ENCODE measurements at regions not wholly inside any gene's neighbourhood (a gene's known extent, or its start where the extent isn't known, plus 50 kb on each side); places are given as distances from the start of the nearest gene placed in this dataset.
A peak's percentile ranks its signal among the peaks of the same experiment; 100 is the strongest.

DNA sequence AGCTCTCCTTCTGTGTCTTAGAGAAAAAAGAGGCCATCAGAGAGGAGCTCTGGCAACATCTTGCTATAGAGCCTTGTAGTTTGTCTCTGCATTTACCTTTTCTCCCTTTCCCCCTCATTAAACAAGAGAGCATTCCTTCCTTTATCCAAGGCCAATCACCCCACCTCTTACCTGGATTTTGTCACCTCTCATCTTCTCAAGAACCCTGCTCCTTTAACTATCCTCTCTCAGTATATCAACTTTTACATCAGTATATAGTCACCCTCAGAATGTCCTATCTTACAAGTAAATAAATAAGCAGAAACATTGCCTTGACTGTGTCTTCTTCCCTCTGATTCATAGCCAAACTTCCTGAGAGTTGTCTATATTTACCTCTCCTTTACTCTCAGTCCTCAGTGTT lies 105.0 kb upstream of the SLC38A2 start:
- TF ChIP-seq BHLHE40 (IDR thresholded peaks at IDR 0.05; ENCODE audit: low read depth, low read length), result no peak
- TF ChIP-seq CEBPB (IDR thresholded peaks at IDR 0.05; ENCODE audit: low read depth, low read length), result no peak
- TF ChIP-seq MAFK (IDR thresholded peaks at IDR 0.05; ENCODE audit: low read depth, low read length), result no peak
- TF ChIP-seq, protein P1, sequence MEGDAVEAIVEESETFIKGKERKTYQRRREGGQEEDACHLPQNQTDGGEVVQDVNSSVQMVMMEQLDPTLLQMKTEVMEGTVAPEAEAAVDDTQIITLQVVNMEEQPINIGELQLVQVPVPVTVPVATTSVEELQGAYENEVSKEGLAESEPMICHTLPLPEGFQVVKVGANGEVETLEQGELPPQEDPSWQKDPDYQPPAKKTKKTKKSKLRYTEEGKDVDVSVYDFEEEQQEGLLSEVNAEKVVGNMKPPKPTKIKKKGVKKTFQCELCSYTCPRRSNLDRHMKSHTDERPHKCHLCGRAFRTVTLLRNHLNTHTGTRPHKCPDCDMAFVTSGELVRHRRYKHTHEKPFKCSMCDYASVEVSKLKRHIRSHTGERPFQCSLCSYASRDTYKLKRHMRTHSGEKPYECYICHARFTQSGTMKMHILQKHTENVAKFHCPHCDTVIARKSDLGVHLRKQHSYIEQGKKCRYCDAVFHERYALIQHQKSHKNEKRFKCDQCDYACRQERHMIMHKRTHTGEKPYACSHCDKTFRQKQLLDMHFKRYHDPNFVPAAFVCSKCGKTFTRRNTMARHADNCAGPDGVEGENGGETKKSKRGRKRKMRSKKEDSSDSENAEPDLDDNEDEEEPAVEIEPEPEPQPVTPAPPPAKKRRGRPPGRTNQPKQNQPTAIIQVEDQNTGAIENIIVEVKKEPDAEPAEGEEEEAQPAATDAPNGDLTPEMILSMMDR (conservative IDR thresholded peaks at IDR 0.05; ENCODE audit: low read depth, low read length), result no peak
- TF ChIP-seq, protein P2, sequence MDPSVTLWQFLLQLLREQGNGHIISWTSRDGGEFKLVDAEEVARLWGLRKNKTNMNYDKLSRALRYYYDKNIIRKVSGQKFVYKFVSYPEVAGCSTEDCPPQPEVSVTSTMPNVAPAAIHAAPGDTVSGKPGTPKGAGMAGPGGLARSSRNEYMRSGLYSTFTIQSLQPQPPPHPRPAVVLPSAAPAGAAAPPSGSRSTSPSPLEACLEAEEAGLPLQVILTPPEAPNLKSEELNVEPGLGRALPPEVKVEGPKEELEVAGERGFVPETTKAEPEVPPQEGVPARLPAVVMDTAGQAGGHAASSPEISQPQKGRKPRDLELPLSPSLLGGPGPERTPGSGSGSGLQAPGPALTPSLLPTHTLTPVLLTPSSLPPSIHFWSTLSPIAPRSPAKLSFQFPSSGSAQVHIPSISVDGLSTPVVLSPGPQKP (IDR thresholded peaks at IDR 0.05; ENCODE audit: borderline replicate concordance, low read depth, low read length), result no peak
- no peak for TF ChIP-seq NFE2L2 (IDR thresholded peaks at IDR 0.05; ENCODE audit: low read depth, low read length)
- no peak for TF ChIP-seq RCOR1 (IDR thresholded peaks at IDR 0.05; ENCODE audit: insufficient replicate concordance, low read length)
- TF ChIP-seq MXI1 (IDR thresholded peaks at IDR 0.05; ENCODE audit: borderline replicate concordance, low read depth, low read length), result no peak
- no peak for TF ChIP-seq CHD1 (IDR thresholded peaks at IDR 0.05; ENCODE audit: low read depth, low read length)
- TF ChIP-seq USF2 (IDR thresholded peaks at IDR 0.05; ENCODE audit: low read depth, low read length), result no peak
- TF ChIP-seq MAZ (IDR thresholded peaks at IDR 0.05; ENCODE audit: borderline replicate concordance, low read depth, low read length), result no peak
- TF ChIP-seq RAD21 (IDR thresholded peaks at IDR 0.05; ENCODE audit: low read length), result no peak
- TF ChIP-seq FOS (IDR thresholded peaks at IDR 0.05; ENCODE audit: low read depth, low read length), result no peak
- TF ChIP-seq POLR2A (IDR thresholded peaks at IDR 0.05; ENCODE audit: low read depth, low read length), result no peak
- no peak for TF ChIP-seq SMC3 (IDR thresholded peaks at IDR 0.05; ENCODE audit: low read depth, low read length)
- TF ChIP-seq RFX5 (IDR thresholded peaks at IDR 0.05; ENCODE audit: low read depth, low read length), result no peak
- in situ Hi-C loops (cut with MboI; ENCODE audit: low sequenced_read_pairs), result no loop called here
- H4K20me1 ChIP-seq (ENCODE audit: insufficient read depth, low read length), result no peaks in the 10 kb centered on the region
- no TSS peak for BruUV-seq (replicated peaks)
- H3K9ac ChIP-seq (ENCODE audit: low read depth, low read length), result no peak overlapping the region; the same call in 1 of the 2 replicates
- H3K27me3 ChIP-seq (ENCODE audit: control insufficient read depth, insufficient read depth, low read length), result no peaks in the 10 kb centered on the region
- peak; percentile 25; the same call in 1 of the 2 replicates for ATAC-seq (ENCODE audit: low read depth)
- no peaks in the 10 kb centered on the region for H3K36me3 ChIP-seq (ENCODE audit: control insufficient read depth, insufficient read depth, low read length)
- peak overlapping the region; percentile 91 for H3K18ac ChIP-seq (ENCODE audit: low read depth, low read length)
- peak overlapping the region; percentile 96 for H4K91ac ChIP-seq (ENCODE audit: insufficient read depth, low read depth, low read length)
- H3K9me1 ChIP-seq (ENCODE audit: insufficient read depth, low read length), result no peaks in the 10 kb centered on the region
- peak overlapping the region; percentile 86 for H4K5ac ChIP-seq (ENCODE audit: low read depth, low read length)
- H2BK15ac ChIP-seq (ENCODE audit: low read depth, low read length), result peak overlapping the region; percentile 87; the same call in 1 of the 3 replicates
- H3K4me2 ChIP-seq (ENCODE audit: low read depth, low read length), result peak overlapping the region; percentile 56; the same call in 1 of the 2 replicates
- peaks cover 12% of the 10 kb centered on the region for H3K4me1 ChIP-seq (ENCODE audit: control insufficient read depth, insufficient read depth, low read length)
- peak overlapping the region; percentile 83 for H2BK5ac ChIP-seq (ENCODE audit: low read depth, low read length, poor library complexity, severe bottlenecking)
- peak overlapping the region; percentile 61; the same call in 1 of the 2 replicates for H3K23ac ChIP-seq (ENCODE audit: low read depth, low read length)
- intact Hi-C loops (cut with micrococcal nuclease), result no loop called here
- H3K27ac ChIP-seq (ENCODE audit: insufficient read depth, low read length), result peak overlapping the region; percentile 62
- peak overlapping the region; percentile 85 for H3K14ac ChIP-seq (replicated peaks; ENCODE audit: low read depth, low read length)
- peak overlapping the region; percentile 60 to 83; a peak in 1 of 4 replicates for H4K8ac ChIP-seq (ENCODE audit: low read depth in 2 of 2, low read length in 2 of 2)
- no peak overlapping the region for H2AFZ ChIP-seq (replicated peaks; ENCODE audit: low read length, poor library complexity)
- POLR2A ChIA-PET (ENCODE audit: unreplicated experiment), result interaction anchor here (0.7 kb wide), 1 partner anchor 15 kb away, joined by 3 read pairs; no protein-coding TSS in a partner anchor
- dilution Hi-C loops (cut with HindIII; ENCODE audit: low sequenced_read_pairs, unreplicated experiment), result no loop called here
- peak overlapping the region; percentile 92 for H2BK120ac ChIP-seq (ENCODE audit: low read depth, low read length)
- peak overlapping the region; percentile 78; the same call in 1 of the 2 replicates for H3K4ac ChIP-seq (ENCODE audit: low read depth, low read length)
- H3K56ac ChIP-seq (ENCODE audit: extremely low read depth, insufficient read depth, low read length), result peak overlapping the region; percentile 19; the same call in 1 of the 2 replicates
- peaks cover 9 to 23% of the 10 kb centered on the region in 2 experiments for H3K79me1 ChIP-seq (ENCODE audit: low read depth in 1 of 2, low read length in 2 of 2)
- DNase-seq, result no peak
- H3K9me3 ChIP-seq (ENCODE audit: control insufficient read depth, insufficient read depth, low read length), result no peaks in the 10 kb centered on the region
- H2AK5ac ChIP-seq (ENCODE audit: low read depth, low read length), result no peak overlapping the region
- CTCF ChIA-PET, result no interaction called here
- H2AK9ac ChIP-seq (replicated peaks; ENCODE audit: low read depth, low read length, poor library complexity), result no peak overlapping the region
- H2BK20ac ChIP-seq (ENCODE audit: low read depth, low read length), result peak overlapping the region; percentile 88
- no peak overlapping the region for H3K4me3 ChIP-seq (ENCODE audit: insufficient read depth, low read depth, low read length)

All from IMR-90 (cell line).